Hepatocyte (in vitro differentiated cells): ENCODE measurements at regions not wholly inside any gene's neighbourhood (a gene's known extent, or its start where the extent isn't known, plus 50 kb on each side); places are given as distances from the start of the nearest gene placed in this dataset.

ENCODE experiments used
- EZH2 ChIP-seq: fragments of 200-600 bp; sonication (generic); IDR thresholded peaks from 2 replicates; pipeline ENCODE4 v1.6.1; 2016; ENCODE audit warnings: antibody characterized with exemption, mild to moderate bottlenecking, borderline replicate concordance
- TF ChIP-seq, protein P1 (sequence below): fragments of 200-600 bp; sonication (generic); IDR thresholded peaks from 2 replicates; pipeline ENCODE4 v1.5.1; 2016; ENCODE audit warnings: antibody characterized with exemption, mild to moderate bottlenecking; ENCODE audit not compliant: poor library complexity

DNA sequence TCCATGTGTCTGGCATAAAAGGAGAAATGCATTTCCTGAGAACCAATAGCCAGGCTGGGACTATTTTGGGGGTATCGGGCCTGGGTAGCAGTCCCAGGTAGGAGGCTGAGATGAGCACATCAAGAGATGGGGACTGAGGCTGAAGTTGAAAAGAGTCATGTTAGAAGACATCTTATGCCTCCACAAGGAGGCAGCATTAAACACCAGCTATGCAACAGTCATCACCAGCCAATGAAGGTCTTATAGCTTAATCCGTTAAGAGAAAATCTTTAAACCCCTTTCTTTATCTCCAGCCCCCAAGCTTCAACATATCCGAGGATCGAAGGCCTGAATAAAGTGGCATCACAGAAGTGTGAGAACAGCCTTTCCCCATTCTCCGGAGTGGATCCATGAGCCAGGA is 640.7 kb upstream of the PTBP2 start:
- TF ChIP-seq, protein P1, sequence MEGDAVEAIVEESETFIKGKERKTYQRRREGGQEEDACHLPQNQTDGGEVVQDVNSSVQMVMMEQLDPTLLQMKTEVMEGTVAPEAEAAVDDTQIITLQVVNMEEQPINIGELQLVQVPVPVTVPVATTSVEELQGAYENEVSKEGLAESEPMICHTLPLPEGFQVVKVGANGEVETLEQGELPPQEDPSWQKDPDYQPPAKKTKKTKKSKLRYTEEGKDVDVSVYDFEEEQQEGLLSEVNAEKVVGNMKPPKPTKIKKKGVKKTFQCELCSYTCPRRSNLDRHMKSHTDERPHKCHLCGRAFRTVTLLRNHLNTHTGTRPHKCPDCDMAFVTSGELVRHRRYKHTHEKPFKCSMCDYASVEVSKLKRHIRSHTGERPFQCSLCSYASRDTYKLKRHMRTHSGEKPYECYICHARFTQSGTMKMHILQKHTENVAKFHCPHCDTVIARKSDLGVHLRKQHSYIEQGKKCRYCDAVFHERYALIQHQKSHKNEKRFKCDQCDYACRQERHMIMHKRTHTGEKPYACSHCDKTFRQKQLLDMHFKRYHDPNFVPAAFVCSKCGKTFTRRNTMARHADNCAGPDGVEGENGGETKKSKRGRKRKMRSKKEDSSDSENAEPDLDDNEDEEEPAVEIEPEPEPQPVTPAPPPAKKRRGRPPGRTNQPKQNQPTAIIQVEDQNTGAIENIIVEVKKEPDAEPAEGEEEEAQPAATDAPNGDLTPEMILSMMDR: peak; percentile 11
- no peak for TF ChIP-seq EZH2
